C4-2B (cell line): ENCODE measurements at regions not wholly inside any gene's neighbourhood (a gene's known extent, or its start where the extent isn't known, plus 50 kb on each side); places are given as distances from the start of the nearest gene placed in this dataset.

ENCODE experiments used
- H3K27ac ChIP-seq: fragments of 450-650 bp; 2 replicates; pipeline ENCODE4 v1.5.1; 2017
- CTCF ChIP-seq: fragments of 450-650 bp; conservative IDR thresholded peaks from 2 replicates; pipeline ENCODE4 v1.5.1; 2017; ENCODE audit warnings: mild to moderate bottlenecking
- ZFX ChIP-seq: fragments of 450-650 bp; IDR thresholded peaks from 2 replicates; pipeline ENCODE4 v1.6.1; 2017

DNA sequence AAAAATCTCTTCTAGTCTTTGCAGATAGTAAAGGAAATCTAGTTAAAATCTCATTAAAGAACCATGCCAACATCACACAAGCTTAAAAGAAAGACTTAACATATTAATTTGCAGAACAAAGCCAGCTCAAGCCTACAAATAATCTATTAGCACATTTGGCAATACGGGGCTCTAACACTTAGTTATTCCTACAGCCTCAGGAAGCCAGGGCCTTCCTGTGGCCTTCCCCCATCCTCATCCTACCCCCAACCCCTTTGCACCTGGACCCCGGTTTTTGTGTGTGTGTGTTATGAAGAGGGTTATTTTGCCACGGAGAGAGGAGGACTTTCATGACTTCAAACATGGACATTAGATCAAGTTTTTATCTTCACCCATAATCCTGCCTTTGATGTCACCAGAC lies 64.6 kb downstream of the FOXB2 start:
- TF ChIP-seq CTCF (no peak), ZFX (no peak)
- no peak overlapping the region for H3K27ac ChIP-seq

DNA sequence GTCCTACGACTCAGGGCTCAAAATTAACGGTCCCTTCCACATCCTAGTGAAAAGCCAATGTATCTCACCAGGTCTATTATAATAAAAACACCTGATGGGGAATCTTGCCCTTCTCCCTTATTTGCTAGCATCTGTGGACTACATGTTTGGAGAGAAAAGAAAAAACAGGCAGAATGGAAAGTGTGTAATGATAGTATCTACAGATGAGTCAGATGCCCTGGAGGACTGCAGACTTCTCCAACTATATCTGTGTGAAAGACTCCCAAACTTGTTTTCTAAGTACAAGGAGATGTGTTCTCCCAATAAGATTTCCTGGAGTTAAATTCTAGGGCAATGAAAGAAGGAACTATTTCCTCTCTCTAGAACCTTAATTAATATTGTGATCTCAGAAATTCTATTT lies 66.0 kb downstream of the FOXB2 start:
- TF ChIP-seq CTCF (no peak), ZFX (no peak)
- H3K27ac ChIP-seq, result no peak overlapping the region

- no peak overlapping the region for H3K27ac ChIP-seq
- no peak for TF ChIP-seq CTCF
- TF ChIP-seq ZFX, result no peak
Observed at GRCh38 chr9:77087506-77087905, 68.1 kb downstream of the FOXB2 start.

DNA sequence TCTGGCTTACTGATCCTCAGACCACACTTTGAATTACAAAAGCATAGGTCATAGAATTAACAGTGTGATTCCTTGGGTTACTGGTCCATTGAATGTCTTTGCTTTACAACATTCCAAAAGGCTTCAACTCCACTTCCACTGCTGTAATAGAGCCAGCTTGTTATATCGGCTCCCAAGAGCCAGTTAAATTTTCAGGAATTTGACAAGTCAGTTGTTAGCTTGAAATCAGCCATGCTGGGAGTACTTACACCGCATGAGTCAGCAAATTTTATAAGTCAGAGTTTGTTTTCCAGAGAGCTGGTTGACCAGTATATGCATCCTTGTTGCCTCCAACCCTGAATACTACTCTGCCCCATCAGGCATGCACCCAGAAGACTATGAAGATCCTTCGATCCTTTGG lies 73.1 kb downstream of the FOXB2 start:
- TF ChIP-seq ZFX, result no peak
- TF ChIP-seq CTCF, result no peak
- H3K27ac ChIP-seq, result peak overlapping the region; percentile 17; the same call in 1 of the 2 replicates

DNA sequence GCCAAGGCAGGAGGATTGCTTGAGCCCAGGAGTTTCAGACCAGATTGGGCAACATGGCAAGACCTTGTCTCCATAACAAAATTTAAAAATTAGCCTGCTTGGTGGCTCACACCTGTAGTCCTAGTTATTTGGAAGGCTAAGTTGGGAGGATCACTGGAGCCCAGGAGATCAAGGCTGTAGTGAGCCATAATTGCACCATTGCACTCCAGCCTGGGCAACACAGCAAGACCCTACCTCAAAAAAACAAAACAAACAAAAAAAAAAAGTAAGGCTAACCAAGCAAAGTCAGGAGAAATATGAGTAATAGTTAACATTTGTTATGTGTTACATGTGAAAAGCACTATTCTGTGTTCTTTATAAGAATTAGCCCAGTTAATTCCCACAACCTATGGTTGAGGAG lies 74.7 kb downstream of the FOXB2 start:
- H3K27ac ChIP-seq, result no peak overlapping the region
- TF ChIP-seq CTCF (no peak), ZFX (no peak)

GRCh38 chr9:77097335-77097734 lies 77.9 kb downstream of the FOXB2 start:
- no peak for TF ChIP-seq CTCF
- no peak for TF ChIP-seq ZFX
- no peak overlapping the region for H3K27ac ChIP-seq

DNA sequence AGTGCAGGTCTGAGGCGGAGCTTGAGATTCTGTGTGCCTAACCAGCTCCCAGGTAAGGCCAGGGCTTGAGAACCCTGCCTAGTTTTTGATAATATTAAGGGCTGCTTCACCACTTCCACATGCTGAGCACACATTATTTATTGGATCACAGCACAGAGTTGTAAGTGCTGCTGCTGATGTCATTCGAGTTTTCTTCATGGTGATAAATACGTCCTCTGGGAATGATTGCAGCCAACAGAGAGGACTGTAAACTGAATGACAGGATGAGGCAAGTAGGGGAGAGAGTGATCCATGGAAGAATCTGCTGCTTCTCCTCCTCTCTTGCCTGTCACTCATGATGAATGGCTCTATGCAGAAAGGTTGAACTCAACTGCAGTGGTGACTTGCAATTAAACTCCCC lies 77.9 kb upstream of the VPS13A start:
- no peak overlapping the region for H3K27ac ChIP-seq
- TF ChIP-seq CTCF (no peak), ZFX (no peak)
